HEK293T (cell line): ENCODE measurements at regions not wholly inside any gene's neighbourhood (a gene's known extent, or its start where the extent isn't known, plus 50 kb on each side); places are given as distances from the start of the nearest gene placed in this dataset.

Experiments
- CTCF ChIA-PET: fragments of 350-600 bp; formaldehyde crosslinking; extraction: SDS; loops from one replicate; lab custom pipeline; 2021; ENCODE audit warnings: antibody characterized with exemption, inconsistent platforms; lab: Yijun Ruan, JAX
- POLR2A ChIA-PET: fragments of 350-600 bp; formaldehyde crosslinking; extraction: SDS; loops from one replicate; lab custom pipeline; 2020; ENCODE audit warnings: antibody characterized with exemption, inconsistent platforms; lab: Yijun Ruan, JAX
- DNase-seq: peaks from one replicate; pipeline ENCODE4 v3.0.0; 2012; ENCODE audit warnings: mixed read lengths; ENCODE audit errors: extremely low spot score
- ARNT ChIP-seq: fragments of 450-650 bp; IDR thresholded peaks from 2 replicates; pipeline ENCODE4 v1.6.1; 2017; ENCODE audit warnings: mild to moderate bottlenecking
- BHLHE40 ChIP-seq: fragments of 450-650 bp; IDR thresholded peaks from 2 replicates; pipeline ENCODE4 v1.6.1; 2016; ENCODE audit warnings: mild to moderate bottlenecking, moderate library complexity, borderline replicate concordance
- CTBP1 ChIP-seq: fragments of 450-650 bp; IDR thresholded peaks from 2 replicates; pipeline ENCODE4 v1.6.1; 2016; ENCODE audit warnings: borderline replicate concordance
- ELF4 ChIP-seq: fragments of 450-650 bp; IDR thresholded peaks from 2 replicates; pipeline ENCODE4 v1.6.1; 2017; ENCODE audit warnings: antibody characterized with exemption
- FOXA1 ChIP-seq: fragments of 450-650 bp; IDR thresholded peaks from 2 replicates; pipeline ENCODE4 v1.6.1; 2016; ENCODE audit warnings: mild to moderate bottlenecking
- FOXK2 ChIP-seq: fragments of 450-650 bp; IDR thresholded peaks from 2 replicates; pipeline ENCODE4 v1.6.1; 2016; ENCODE audit warnings: mild to moderate bottlenecking
- FOXM1 ChIP-seq: fragments of 450-650 bp; IDR thresholded peaks from 2 replicates; pipeline ENCODE4 v1.6.1; 2017; ENCODE audit warnings: mild to moderate bottlenecking, borderline replicate concordance
- HDGF ChIP-seq: fragments of 450-650 bp; IDR thresholded peaks from 2 replicates; pipeline ENCODE4 v1.6.1; 2017; ENCODE audit warnings: antibody characterized with exemption, borderline replicate concordance
- L3MBTL2 ChIP-seq: fragments of 450-650 bp; conservative IDR thresholded peaks from 2 replicates; pipeline ENCODE4 v1.6.1; 2016; ENCODE audit warnings: mild to moderate bottlenecking
- LEF1 ChIP-seq: fragments of 450-650 bp; IDR thresholded peaks from 2 replicates; pipeline ENCODE4 v1.6.1; 2017; ENCODE audit warnings: mild to moderate bottlenecking, borderline replicate concordance
- NFRKB ChIP-seq: fragments of 450-650 bp; IDR thresholded peaks from 2 replicates; pipeline ENCODE4 v1.6.1; 2016; ENCODE audit warnings: mild to moderate bottlenecking, moderate library complexity
- PKNOX1 ChIP-seq: fragments of 450-650 bp; IDR thresholded peaks from 2 replicates; pipeline ENCODE4 v1.6.1; 2016
- SP1 ChIP-seq: fragments of 450-650 bp; IDR thresholded peaks from 2 replicates; pipeline ENCODE4 v1.6.1; 2017
- SUZ12 ChIP-seq: fragments of 450-650 bp; IDR thresholded peaks from 2 replicates; pipeline ENCODE4 v1.6.1; 2016; ENCODE audit warnings: mild to moderate bottlenecking
- TARDBP ChIP-seq: fragments of 450-650 bp; IDR thresholded peaks from 2 replicates; pipeline ENCODE4 v1.6.1; 2016
- ZNF384 ChIP-seq: fragments of 450-650 bp; IDR thresholded peaks from 2 replicates; pipeline ENCODE4 v1.6.1; 2016

- DNase-seq: no peak
Measured at GRCh38 chr13:106259928-106260327, 275.5 kb downstream of the EFNB2 start.

GRCh38 chr13:106246666-106247188 is 288.7 kb downstream of the EFNB2 start:
- ChIA-PET CTCF (interaction anchor here (0.7 kb wide), 1 partner anchor 566 kb away, joined by 3 read pairs; no protein-coding TSS in a partner anchor), POLR2A (no interaction called here)
- TF ChIP-seq TARDBP (no peak), HDGF (no peak), L3MBTL2 (no peak), FOXK2 (no peak), CTBP1 (no peak), PKNOX1 (no peak), ZNF384 (no peak), BHLHE40 (no peak)
- DNase-seq: no peak

More at GRCh38 chr13:106259928-106260327, 275.5 kb downstream of the EFNB2 start:
- CTCF ChIA-PET: no interaction called here
- TF ChIP-seq SUZ12 (no peak), FOXA1 (no peak), BHLHE40 (no peak), NFRKB (no peak), HDGF (no peak), L3MBTL2 (no peak), CTBP1 (no peak), FOXM1 (no peak), SP1 (no peak), ELF4 (no peak), ZNF384 (no peak), FOXK2 (no peak), ARNT (no peak), TARDBP (no peak), PKNOX1 (no peak), LEF1 (no peak)
- POLR2A ChIA-PET: no interaction called here

GRCh38 chr13:106246242-106246641 is 289.2 kb downstream of the EFNB2 start:
- ChIA-PET CTCF (interaction anchor here (0.7 kb wide), 1 partner anchor 566 kb away, joined by 3 read pairs; no protein-coding TSS in a partner anchor), POLR2A (no interaction called here)
- TF ChIP-seq FOXA1 (no peak), TARDBP (no peak), LEF1 (no peak), FOXM1 (no peak)
- DNase-seq: no peak

GRCh38 chr13:106243011-106243565 is 292.4 kb downstream of the EFNB2 start:
- CTCF ChIA-PET: no interaction called here
- DNase-seq: no peak
- TF ChIP-seq ZNF384: no peak
- TF ChIP-seq ARNT: no peak
- TF ChIP-seq BHLHE40: no peak
- no peak for TF ChIP-seq CTBP1
- no peak for TF ChIP-seq TARDBP
- no peak for TF ChIP-seq FOXM1
- no peak for TF ChIP-seq SUZ12
- no peak for TF ChIP-seq ELF4
- TF ChIP-seq PKNOX1: no peak
- no peak for TF ChIP-seq FOXA1
- TF ChIP-seq HDGF: no peak
- TF ChIP-seq L3MBTL2: no peak
- TF ChIP-seq FOXK2: no peak
- no peak for TF ChIP-seq SP1
- no peak for TF ChIP-seq LEF1
- TF ChIP-seq NFRKB: no peak
- POLR2A ChIA-PET: no interaction called here

GRCh38 chr13:106241974-106242953 is 293.2 kb downstream of the EFNB2 start:
- DNase-seq: no peak
- ChIA-PET CTCF (no interaction called here), POLR2A (no interaction called here)
- TF ChIP-seq L3MBTL2 (no peak), SP1 (no peak), SUZ12 (no peak), HDGF (no peak), FOXM1 (no peak), ELF4 (no peak), FOXK2 (no peak), TARDBP (no peak), PKNOX1 (no peak), FOXA1 (no peak), BHLHE40 (no peak), CTBP1 (no peak), LEF1 (no peak), ZNF384 (no peak)
